ENCODE measurements at regions not wholly inside any gene's neighbourhood (a gene's known extent, or its start where the extent isn't known, plus 50 kb on each side); places are given as distances from the start of the nearest gene placed in this dataset.
"Not testable (repeated sequence)": the region's sequence is repeated elsewhere in the genome, so short reads cannot be mapped to it uniquely, and the experiment has no call there.

DNA sequence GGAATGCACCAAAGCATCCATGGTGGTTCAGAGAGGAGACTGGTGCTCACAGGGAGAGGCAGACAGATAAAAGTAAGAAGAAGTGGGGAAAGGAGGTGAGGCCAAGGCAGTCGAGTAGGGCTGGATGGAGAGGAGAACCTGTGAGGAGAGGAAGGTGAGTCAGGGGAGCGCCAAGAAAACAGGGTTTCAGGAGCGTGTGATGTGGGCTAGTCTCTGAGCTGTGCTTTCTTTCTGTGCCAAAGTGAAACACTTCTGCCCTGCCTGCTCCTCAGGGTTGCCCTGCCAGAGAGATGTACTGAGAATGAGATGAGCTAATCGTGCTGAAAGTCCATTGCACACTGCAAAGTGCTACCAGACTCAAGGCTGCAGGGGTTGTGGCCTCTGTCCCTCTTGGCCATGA, 310.7 kb upstream of the CCL2 start:
- H3K27me3 Mint-ChIP-seq: peaks cover 8% of the 10 kb centered on the region
- no peak overlapping the region for H3K27ac Mint-ChIP-seq
- no peaks in the 10 kb centered on the region for H3K36me3 Mint-ChIP-seq (ENCODE audit: low read depth)
- peak; percentile 49 for ATAC-seq (replicated peaks)
- H3K4me1 Mint-ChIP-seq: no peaks in the 10 kb centered on the region
- H3K4me3 Mint-ChIP-seq: no peak overlapping the region
- no peaks in the 10 kb centered on the region for H3K9me3 Mint-ChIP-seq

DNA sequence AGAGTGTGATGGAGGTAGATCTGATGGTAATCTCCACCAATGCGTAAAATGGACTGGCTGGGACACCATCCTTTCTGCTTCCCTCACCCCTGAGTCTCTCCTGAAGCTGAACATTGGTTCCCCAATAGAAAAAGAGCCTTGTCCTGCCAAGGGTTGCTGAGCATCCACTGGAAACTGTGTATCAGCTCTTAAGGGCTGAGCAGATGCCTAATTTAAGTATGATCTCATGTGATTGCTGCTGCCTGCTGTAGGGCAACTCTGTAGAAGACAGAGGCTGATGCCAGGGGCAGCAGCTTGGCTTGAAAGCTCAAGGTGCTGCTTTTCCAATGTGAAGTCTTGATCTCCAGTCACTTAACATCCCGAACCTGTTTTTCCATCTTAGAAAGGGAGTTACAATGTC, 310.3 kb upstream of the CCL2 start:
- no peak overlapping the region for H3K27ac Mint-ChIP-seq
- H3K36me3 Mint-ChIP-seq (ENCODE audit: low read depth): no peaks in the 10 kb centered on the region

GRCh38 chr17:33945646-33946546, 309.2 kb upstream of the CCL2 start:
- Mint-ChIP-seq H3K4me1 (no peaks in the 10 kb centered on the region), H3K27ac (no peak overlapping the region), H3K9me3 (no peaks in the 10 kb centered on the region), H3K4me3 (no peak overlapping the region), H3K27me3 (peaks cover 5% of the 10 kb centered on the region), H3K36me3 (ENCODE audit: low read depth) (no peaks in the 10 kb centered on the region)
- no peak for ATAC-seq (replicated peaks)

More for the DNA sequence above, 310.3 kb upstream of the CCL2 start:
- peaks cover 8% of the 10 kb centered on the region for H3K27me3 Mint-ChIP-seq
- H3K4me1 Mint-ChIP-seq: no peaks in the 10 kb centered on the region
- ATAC-seq (replicated peaks): no peak
- H3K9me3 Mint-ChIP-seq: no peaks in the 10 kb centered on the region
- H3K4me3 Mint-ChIP-seq: no peak overlapping the region

DNA sequence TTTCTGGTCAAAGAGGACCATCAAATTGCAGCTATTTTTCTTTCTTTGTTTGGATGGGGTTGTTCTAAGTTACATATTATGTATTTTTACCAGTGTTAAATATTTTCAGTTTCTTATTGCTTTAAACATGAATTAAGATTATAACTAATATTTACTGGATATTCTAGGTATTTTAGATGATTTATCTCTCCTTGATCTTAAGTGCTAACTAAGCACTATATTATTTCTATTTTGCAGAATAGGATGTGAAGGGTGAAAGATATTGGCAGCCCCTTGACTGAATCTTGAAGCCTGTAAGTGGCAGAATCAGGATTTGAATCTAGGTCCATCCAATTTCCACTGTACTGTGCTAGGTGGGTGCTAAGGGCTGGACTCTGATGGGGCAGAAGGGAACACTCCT, 307.3 kb upstream of the CCL2 start:
- Mint-ChIP-seq H3K9me3 (no peaks in the 10 kb centered on the region), H3K4me1 (no peaks in the 10 kb centered on the region), H3K4me3 (no peak overlapping the region), H3K27ac (no peak overlapping the region), H3K36me3 (ENCODE audit: low read depth) (no peaks in the 10 kb centered on the region), H3K27me3 (peaks cover 9% of the 10 kb centered on the region)
- no peak for ATAC-seq (replicated peaks)

DNA sequence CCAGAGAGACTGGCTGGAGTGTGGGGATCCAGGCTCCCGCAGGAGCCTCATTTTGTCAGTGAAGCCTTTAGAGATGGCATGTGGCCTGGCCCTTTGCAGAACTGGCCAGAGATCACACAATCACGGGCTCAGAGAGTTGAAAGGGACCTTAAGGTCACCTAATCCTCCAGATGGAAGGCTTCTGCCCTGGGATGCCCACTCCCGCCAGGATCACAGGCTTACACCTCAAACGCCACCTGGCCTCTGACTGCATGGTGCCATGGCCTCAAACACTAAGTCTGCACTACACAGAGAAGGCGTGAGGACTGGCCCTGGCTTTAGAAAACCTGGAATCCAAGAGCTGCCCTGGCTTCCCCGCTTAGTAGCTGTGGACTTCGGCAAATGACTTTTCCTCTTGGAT, 306.8 kb upstream of the CCL2 start:
- Mint-ChIP-seq H3K36me3 (ENCODE audit: low read depth) (no peaks in the 10 kb centered on the region), H3K27me3 (peaks cover 9% of the 10 kb centered on the region), H3K9me3 (no peaks in the 10 kb centered on the region), H3K4me3 (no peak overlapping the region), H3K4me1 (no peaks in the 10 kb centered on the region), H3K27ac (no peak overlapping the region)
- no peak for ATAC-seq (replicated peaks)

DNA sequence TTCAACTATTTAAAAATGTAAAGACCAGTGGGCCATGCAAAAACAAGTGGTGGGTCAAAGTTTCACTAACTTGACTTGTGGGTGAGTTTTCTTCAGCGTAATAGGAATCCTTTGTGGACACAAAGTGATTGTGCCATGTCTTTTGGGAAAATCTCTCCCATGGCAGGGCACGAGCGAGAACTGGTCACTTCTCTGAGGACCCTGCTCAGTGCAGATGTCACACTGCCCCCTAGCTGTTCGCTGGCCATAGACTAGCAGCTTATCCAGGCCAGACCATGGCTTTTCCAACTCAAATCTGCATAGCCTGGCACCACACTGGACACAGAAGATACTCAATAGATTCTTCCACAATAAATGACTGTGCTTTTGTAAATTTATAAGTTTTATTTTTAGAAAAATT, 306.0 kb upstream of the CCL2 start:
- H3K4me1 Mint-ChIP-seq: no peaks in the 10 kb centered on the region
- H3K27me3 Mint-ChIP-seq: peaks cover 11% of the 10 kb centered on the region
- no peaks in the 10 kb centered on the region for H3K36me3 Mint-ChIP-seq (ENCODE audit: low read depth)
- no peak overlapping the region for H3K27ac Mint-ChIP-seq
- H3K9me3 Mint-ChIP-seq: no peaks in the 10 kb centered on the region
- no peak overlapping the region for H3K4me3 Mint-ChIP-seq
- no peak for ATAC-seq (replicated peaks)

DNA sequence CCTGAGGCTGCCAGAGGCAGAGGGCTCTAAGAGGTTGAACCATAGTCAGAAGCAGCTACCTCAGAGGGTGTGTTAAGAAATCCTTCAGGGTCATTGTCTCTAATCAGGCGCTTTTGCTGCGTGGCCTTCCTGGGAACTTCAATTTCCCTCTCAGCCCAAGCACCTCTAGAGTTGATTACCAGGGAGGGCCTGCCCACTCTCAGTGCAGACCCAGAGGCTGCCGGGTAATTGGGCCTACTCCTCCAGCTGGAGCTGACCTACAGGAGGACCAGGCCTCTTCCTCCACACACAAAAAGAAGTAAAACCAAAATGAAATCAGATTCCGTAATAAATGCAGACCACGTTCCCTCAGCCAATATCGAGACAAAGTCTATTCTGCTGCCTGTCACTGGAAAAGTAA, 305.0 kb upstream of the CCL2 start:
- Mint-ChIP-seq H3K36me3 (ENCODE audit: low read depth) (no peaks in the 10 kb centered on the region), H3K9me3 (no peaks in the 10 kb centered on the region), H3K4me1 (no peaks in the 10 kb centered on the region), H3K27ac (no peak overlapping the region), H3K4me3 (no peak overlapping the region), H3K27me3 (peaks cover 8% of the 10 kb centered on the region)
- no peak for ATAC-seq (replicated peaks)

DNA sequence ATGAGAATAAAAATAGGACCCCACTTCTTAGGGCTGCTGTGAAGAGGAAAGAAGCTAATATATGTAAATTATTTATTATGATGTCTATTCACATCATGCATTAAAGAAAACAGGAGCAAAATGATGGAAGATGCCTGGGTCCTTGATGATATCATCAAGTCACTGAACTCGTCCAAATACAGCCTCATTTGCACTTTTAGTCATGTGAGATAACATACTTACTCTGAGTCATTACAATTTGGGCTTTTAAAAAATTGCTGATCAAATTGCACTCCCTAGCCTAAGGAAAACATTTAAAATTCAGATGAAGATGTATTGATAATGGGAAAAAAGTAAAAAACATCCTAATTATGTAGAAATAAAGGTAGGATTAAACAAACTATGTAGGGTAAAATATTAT, 302.7 kb upstream of the CCL2 start:
- ATAC-seq (replicated peaks): no peak
- Mint-ChIP-seq H3K36me3 (ENCODE audit: low read depth) (no peaks in the 10 kb centered on the region), H3K9me3 (no peaks in the 10 kb centered on the region), H3K4me3 (no peak overlapping the region), H3K4me1 (no peaks in the 10 kb centered on the region), H3K27me3 (peaks cover 27% of the 10 kb centered on the region), H3K27ac (no peak overlapping the region)

- peaks cover 37% of the 10 kb centered on the region for H3K27me3 Mint-ChIP-seq
- no peak overlapping the region for H3K27ac Mint-ChIP-seq
- H3K36me3 Mint-ChIP-seq (ENCODE audit: low read depth): no peaks in the 10 kb centered on the region
- ATAC-seq (replicated peaks): no peak
- H3K4me1 Mint-ChIP-seq: no peaks in the 10 kb centered on the region
- H3K4me3 Mint-ChIP-seq: no peak overlapping the region
- peaks cover 4% of the 10 kb centered on the region for H3K9me3 Mint-ChIP-seq
Measured at GRCh38 chr17:33954597-33954996, 300.5 kb upstream of the CCL2 start.

DNA sequence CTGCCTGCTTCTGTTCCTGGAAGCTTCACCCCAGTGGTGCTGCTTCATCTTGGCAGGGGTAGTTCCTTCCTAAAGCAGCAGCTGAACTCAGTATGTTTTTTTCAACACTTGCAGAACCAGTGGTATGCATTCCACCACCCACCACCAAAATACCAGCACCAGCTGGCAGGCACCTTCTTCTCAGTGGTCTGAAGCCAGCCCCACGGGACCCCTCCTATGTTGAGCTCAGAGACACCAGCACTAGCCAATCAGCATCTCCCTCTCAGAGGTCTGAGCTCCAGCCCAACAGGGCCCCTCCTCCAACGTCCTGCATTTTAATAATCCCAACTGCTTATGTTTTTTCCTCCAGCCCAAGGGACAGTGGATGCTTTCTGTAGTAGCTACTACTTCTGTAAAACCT, 299.6 kb upstream of the CCL2 start:
- no peak for ATAC-seq (replicated peaks)
- Mint-ChIP-seq H3K9me3 (peaks cover 9% of the 10 kb centered on the region), H3K4me1 (no peaks in the 10 kb centered on the region)

GRCh38 chr17:33959098-33959497, 296.0 kb upstream of the CCL2 start:
- not testable (repeated sequence) for H3K27ac Mint-ChIP-seq; H3K4me1 Mint-ChIP-seq; H3K9me3 Mint-ChIP-seq; H3K4me3 Mint-ChIP-seq; ATAC-seq (replicated peaks); H3K36me3 Mint-ChIP-seq (ENCODE audit: low read depth)
- peaks cover 38% of the 10 kb centered on the region for H3K27me3 Mint-ChIP-seq

More for the DNA sequence above, 299.6 kb upstream of the CCL2 start:
- H3K27ac Mint-ChIP-seq: no peak overlapping the region
- peaks cover 42% of the 10 kb centered on the region for H3K27me3 Mint-ChIP-seq
- H3K36me3 Mint-ChIP-seq (ENCODE audit: low read depth): no peaks in the 10 kb centered on the region
- H3K4me3 Mint-ChIP-seq: no peak overlapping the region

- Mint-ChIP-seq H3K27me3 (peaks cover 16% of the 10 kb centered on the region), H3K4me1 (peaks cover 2% of the 10 kb centered on the region), H3K9me3 (peaks cover 9% of the 10 kb centered on the region), H3K27ac (no peak overlapping the region), H3K36me3 (ENCODE audit: low read depth) (no peaks in the 10 kb centered on the region), H3K4me3 (no peak overlapping the region)
- no peak for ATAC-seq (replicated peaks)
Measured at GRCh38 chr17:33962857-33963655, 292.0 kb upstream of the CCL2 start.

DNA sequence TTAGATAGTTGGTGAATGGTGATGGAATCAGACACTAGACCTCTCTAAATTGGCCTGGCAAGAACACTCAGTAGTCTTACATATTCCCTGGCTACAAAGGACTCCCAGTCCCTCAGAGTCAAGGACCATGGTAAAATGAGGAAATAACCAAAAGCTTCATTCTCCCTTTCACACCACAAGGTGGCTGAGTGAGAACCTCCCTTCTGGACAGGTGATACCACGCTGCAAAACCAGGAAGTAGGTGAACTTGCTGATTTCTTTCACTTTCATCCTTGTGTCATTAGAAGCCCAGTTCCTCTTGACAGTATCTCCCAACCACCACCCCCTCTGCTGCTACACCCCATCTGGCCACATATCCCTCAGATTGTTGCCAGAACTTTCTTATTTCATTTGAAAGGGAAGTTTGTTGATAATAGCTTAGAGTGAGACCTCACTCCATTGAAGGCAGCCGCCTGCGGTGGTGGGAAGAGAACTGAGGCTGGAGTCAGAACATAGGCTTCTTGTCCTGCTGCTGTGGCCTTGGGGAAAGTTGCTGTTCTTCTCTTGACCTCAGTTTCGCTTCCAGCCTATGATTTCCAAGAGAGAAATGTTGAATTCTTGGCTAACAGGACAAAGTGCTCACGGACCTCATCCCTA, 290.6 kb upstream of the CCL2 start:
- peaks cover 9% of the 10 kb centered on the region for H3K27me3 Mint-ChIP-seq
- peaks cover 10% of the 10 kb centered on the region for H3K4me1 Mint-ChIP-seq
- H3K9me3 Mint-ChIP-seq: peaks cover 6% of the 10 kb centered on the region
- H3K4me3 Mint-ChIP-seq: peak overlapping the region; percentile 8
- H3K36me3 Mint-ChIP-seq (ENCODE audit: low read depth): no peaks in the 10 kb centered on the region
- H3K27ac Mint-ChIP-seq: peak overlapping the region; percentile 46
- peak; percentile 65 for ATAC-seq (replicated peaks)

DNA sequence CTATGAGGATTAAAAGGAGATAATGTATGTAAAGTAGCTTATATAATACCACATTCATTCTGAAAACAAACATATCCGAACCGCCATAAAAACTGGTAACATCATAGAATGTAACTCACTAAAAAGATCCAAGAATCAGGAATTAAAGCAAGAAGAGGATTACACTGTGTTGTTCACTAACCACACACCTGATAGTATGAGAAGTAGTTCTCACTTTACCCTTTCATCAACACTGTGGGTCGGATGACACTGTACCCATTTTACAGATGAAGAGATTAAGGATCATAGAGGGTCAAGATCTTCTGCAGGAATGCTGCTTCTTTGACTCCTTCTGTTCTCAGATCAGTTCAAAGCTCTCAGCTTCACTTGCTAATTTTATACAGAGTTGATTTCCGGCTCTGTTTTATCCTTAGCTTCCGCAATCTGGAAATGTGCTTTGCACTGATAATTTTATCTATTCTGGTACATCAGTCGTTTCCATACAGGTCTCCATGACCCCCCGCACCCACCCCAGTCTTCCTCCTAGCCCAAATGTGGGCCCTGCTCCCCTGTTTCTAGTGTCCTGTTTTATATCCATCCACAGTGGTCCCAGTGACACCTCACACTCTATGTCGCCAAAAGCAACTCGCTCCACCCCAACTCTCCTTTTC, 288.6 kb upstream of the CCL2 start:
- Mint-ChIP-seq H3K27ac (no peak overlapping the region), H3K4me1 (peaks cover 10% of the 10 kb centered on the region), H3K36me3 (ENCODE audit: low read depth) (no peaks in the 10 kb centered on the region), H3K27me3 (peaks cover 3% of the 10 kb centered on the region), H3K9me3 (no peaks in the 10 kb centered on the region), H3K4me3 (no peak overlapping the region)
- ATAC-seq (replicated peaks): no peak

Data from activated T-helper 17 cell treated with anti-CD3 and anti-CD28 coated beads, Interleukin-2, amount 50 U/mL, for 72 hours (primary cell).